GM21367 (cell line): ENCODE measurements at regions not wholly inside any gene's neighbourhood (a gene's known extent, or its start where the extent isn't known, plus 50 kb on each side); places are given as distances from the start of the nearest gene placed in this dataset.

Experiments used
- ATAC-seq: cut with Tn5 transposase; IDR thresholded peaks from one replicate; pipeline ENCODE4 v1.9.1; 2021; ENCODE audit not compliant: unreplicated experiment

DNA sequence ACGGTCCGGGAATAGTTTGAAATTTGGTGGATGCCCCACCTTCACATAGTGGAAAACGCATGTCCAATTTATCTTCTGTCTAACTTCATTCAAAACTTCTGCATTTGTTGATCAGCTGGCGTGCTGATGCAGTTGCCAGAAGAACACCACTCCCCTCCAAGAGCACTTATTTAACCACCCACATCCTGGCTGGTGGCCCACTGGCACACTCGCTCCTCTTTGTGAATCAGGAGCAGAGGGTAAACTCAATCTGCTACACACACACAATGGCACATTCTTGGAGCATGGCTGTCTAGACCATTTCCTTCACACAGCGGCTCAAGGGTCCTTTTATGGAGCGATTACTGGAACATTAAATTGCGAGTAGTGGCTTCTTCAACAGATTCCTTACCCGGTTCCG, 55.1 kb upstream of the CEP162 start:
- ATAC-seq: no peak

- no peak for ATAC-seq
These were observed 53.2 kb upstream of the CEP162 start for GRCh38 chr6:84280639-84281038.

GRCh38 chr6:84280030-84280429, 52.6 kb upstream of the CEP162 start:
- ATAC-seq: no peak

DNA sequence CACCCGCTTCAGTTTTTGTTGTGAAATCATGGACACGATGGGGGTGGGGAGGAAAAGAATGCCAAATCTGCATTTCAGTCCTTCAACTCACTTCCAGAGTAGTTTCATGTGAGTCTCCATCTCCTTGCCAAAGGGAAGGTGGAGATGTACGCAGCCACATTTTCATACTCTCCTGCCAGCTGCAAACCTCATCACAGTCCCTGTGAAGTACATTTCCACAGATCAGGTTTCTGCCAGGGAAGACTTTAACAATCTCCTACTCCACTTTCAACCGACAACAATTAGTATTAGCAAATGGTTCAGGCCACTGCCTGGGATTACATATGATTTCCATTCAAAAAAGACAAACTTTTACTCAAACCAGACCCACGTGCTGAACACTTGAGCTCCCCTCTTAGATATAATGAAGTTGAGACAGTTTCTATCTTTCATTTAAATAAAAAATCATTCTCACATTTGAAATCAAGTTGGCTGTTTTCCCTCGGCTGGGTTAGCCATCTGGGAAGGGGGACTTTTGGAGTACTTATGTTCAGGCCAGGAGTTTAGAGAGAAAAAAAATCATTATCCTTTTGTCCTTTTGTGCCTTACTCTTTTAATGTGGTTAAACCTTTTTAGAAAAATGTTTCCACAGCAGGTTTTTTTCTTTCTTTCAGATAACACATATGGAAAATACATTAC, 51.0 kb upstream of the CEP162 start:
- no peak for ATAC-seq
